ENCODE measurements at regions not wholly inside any gene's neighbourhood (a gene's known extent, or its start where the extent isn't known, plus 50 kb on each side); places are given as distances from the start of the nearest gene placed in this dataset.

GRCh38 chr13:107296804-107297203, 728.9 kb upstream of the ARGLU1 start:
- no peak for DNase-seq (ENCODE audit: low read depth)
- TF ChIP-seq, protein P1, sequence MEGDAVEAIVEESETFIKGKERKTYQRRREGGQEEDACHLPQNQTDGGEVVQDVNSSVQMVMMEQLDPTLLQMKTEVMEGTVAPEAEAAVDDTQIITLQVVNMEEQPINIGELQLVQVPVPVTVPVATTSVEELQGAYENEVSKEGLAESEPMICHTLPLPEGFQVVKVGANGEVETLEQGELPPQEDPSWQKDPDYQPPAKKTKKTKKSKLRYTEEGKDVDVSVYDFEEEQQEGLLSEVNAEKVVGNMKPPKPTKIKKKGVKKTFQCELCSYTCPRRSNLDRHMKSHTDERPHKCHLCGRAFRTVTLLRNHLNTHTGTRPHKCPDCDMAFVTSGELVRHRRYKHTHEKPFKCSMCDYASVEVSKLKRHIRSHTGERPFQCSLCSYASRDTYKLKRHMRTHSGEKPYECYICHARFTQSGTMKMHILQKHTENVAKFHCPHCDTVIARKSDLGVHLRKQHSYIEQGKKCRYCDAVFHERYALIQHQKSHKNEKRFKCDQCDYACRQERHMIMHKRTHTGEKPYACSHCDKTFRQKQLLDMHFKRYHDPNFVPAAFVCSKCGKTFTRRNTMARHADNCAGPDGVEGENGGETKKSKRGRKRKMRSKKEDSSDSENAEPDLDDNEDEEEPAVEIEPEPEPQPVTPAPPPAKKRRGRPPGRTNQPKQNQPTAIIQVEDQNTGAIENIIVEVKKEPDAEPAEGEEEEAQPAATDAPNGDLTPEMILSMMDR (IDR thresholded peaks at IDR 0.05; ENCODE audit: control insufficient read depth, extremely low read depth, insufficient read depth), result no peak
- H3K4me3 ChIP-seq (ENCODE audit: low read depth, low read length), result no peak overlapping the region

DNA sequence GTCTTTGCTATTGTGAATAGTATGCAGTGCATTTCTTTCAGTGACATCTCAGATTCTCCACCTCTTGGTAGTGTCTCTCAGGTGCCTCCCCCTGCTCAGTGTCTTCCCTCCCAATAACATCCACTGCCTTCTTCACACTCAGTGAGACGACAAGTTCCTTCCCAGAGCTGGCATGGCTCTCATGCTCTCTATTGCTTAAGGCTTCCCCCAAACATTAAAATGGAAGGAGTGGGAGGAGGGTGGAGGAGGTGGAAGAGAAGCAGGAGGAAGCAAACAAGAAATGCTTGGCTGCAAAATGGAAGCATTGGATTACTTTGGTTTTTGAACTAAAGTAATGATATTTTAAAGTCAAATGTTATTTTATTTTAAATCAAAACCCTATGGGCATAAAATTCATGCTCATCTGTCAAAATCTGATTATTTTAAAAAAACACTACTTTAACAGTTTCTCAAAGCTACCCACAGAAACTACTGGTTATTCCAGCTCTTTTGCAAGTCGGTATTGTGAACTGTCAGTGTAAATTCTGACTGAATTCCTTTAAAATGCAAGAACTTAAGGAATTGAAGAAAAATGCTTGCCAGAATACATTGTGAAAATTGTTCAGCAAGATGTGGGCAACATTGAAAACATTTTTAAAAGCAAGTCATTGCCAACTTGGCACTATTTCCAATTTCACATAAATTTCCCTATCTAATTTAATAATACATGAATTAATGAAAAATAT, 727.6 kb upstream of the ARGLU1 start:
- DNase-seq (ENCODE audit: low read depth), result no peak
- TF ChIP-seq, protein P1 (IDR thresholded peaks at IDR 0.05; ENCODE audit: control insufficient read depth, extremely low read depth, insufficient read depth), result no peak
- H3K4me3 ChIP-seq (ENCODE audit: low read depth, low read length), result no peak overlapping the region

- H3K4me3 ChIP-seq (ENCODE audit: low read depth, low read length), result no peak overlapping the region
- no peak for DNase-seq (ENCODE audit: low read depth)
- TF ChIP-seq, protein P1 (IDR thresholded peaks at IDR 0.05; ENCODE audit: control insufficient read depth, extremely low read depth, insufficient read depth), result no peak
Observed at GRCh38 chr13:107293924-107294323, 726.0 kb upstream of the ARGLU1 start.

GRCh38 chr13:107291875-107292274, 723.9 kb upstream of the ARGLU1 start:
- peak; percentile 1 for DNase-seq (ENCODE audit: low read depth)
- TF ChIP-seq, protein P1 (IDR thresholded peaks at IDR 0.05; ENCODE audit: control insufficient read depth, extremely low read depth, insufficient read depth), result no peak
- H3K4me3 ChIP-seq (ENCODE audit: low read depth, low read length), result no peak overlapping the region

- no peak for DNase-seq (ENCODE audit: low read depth)
- H3K4me3 ChIP-seq (ENCODE audit: low read depth, low read length), result no peak overlapping the region
- TF ChIP-seq, protein P1 (IDR thresholded peaks at IDR 0.05; ENCODE audit: control insufficient read depth, extremely low read depth, insufficient read depth), result no peak
Observed at GRCh38 chr13:107289540-107289939, 721.6 kb upstream of the ARGLU1 start.

DNA sequence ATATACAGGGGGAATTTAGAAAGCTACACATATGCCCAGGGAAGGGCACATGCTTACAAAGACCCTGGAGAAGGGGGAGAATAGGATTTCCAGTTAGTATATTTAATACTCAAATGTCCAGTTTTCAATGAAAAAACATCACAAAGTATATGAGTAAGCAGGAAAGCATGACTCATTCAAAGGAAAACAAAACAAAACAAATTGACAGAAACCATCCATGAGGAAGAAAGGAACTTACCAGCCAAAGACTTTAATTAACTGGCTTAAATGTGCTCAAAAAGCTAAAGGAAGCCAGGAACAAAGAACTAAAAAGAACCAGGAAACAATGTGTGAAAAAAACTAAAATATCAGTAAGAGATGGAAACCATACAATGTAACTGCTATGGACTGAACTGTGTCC, 716.2 kb upstream of the ARGLU1 start:
- no peak for DNase-seq (ENCODE audit: low read depth)
- TF ChIP-seq, protein P1 (IDR thresholded peaks at IDR 0.05; ENCODE audit: control insufficient read depth, extremely low read depth, insufficient read depth), result no peak
- no peak overlapping the region for H3K4me3 ChIP-seq (ENCODE audit: low read depth, low read length)

GRCh38 chr13:107277911-107278310, 710.0 kb upstream of the ARGLU1 start:
- DNase-seq (ENCODE audit: low read depth), result no peak
- no peak overlapping the region for H3K4me3 ChIP-seq (ENCODE audit: low read depth, low read length)
- TF ChIP-seq, protein P1 (IDR thresholded peaks at IDR 0.05; ENCODE audit: control insufficient read depth, extremely low read depth, insufficient read depth), result no peak

All from LNCaP clone FGC (cell line).